ENCODE measurements at regions not wholly inside any gene's neighbourhood (a gene's known extent, or its start where the extent isn't known, plus 50 kb on each side); places are given as distances from the start of the nearest gene placed in this dataset.
"Not testable (repeated sequence)": the region's sequence is repeated elsewhere in the genome, so short reads cannot be mapped to it uniquely, and the experiment has no call there.

DNA sequence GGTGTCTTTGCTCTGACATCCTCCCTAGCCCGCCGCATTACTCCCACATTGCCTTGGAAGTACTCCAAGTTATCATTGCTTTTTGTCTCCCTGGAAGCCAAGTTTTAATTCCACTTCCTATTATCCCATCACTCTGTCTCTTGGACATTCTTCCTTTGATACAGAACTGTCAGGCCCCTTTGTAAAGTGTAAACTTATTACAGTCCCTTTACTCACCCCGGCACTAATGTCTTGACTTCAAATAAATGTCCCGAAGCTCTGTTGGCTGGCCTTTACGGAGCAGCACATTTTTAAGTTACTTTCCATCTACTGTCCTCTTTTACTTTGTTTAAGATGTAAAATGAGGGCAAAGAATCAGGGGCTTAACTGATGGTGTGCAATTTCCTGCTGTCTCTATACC, 223.5 kb upstream of the IGFBP7 start:
- DNase-seq (ENCODE audit: low spot score), result no peak

DNA sequence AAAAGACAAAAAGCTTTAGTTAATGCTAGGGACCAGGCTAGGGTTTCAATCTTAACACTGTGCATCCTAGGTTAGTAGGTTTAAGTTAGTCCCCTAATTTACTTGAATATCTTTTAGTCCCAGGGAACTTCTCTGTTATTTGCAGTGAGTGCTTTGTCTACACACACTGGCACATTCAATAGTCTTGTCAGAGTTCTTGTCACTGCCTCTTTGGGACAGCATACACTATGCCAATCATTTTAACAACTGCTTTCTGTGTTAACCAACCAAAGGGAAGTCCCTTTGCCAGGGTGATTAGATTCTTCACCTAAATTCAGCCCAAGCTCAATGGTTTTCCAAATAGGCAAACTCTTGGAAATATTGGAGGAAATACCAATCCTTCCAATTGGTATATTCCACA, 221.8 kb upstream of the IGFBP7 start:
- no peak for DNase-seq (ENCODE audit: low spot score)

DNA sequence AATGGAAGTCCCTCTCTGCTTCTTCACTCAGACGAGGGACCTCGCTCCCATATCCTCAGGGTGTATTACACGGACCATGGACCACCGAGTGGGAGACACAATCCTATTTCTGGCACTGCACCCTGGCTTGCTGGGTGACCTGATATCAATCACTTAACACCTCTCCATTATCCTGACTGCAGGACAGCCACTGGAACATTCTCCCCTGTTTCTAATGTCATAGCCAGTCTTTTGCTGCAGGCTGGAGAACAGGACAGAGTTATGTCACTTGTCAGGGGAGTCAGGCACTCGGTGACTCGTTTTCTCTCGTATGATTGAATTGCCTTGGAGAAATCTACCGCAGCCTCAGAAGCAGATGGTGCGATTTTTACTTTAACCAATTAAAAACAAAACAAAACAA, 219.1 kb upstream of the IGFBP7 start:
- no peak for DNase-seq (ENCODE audit: low spot score)

DNA sequence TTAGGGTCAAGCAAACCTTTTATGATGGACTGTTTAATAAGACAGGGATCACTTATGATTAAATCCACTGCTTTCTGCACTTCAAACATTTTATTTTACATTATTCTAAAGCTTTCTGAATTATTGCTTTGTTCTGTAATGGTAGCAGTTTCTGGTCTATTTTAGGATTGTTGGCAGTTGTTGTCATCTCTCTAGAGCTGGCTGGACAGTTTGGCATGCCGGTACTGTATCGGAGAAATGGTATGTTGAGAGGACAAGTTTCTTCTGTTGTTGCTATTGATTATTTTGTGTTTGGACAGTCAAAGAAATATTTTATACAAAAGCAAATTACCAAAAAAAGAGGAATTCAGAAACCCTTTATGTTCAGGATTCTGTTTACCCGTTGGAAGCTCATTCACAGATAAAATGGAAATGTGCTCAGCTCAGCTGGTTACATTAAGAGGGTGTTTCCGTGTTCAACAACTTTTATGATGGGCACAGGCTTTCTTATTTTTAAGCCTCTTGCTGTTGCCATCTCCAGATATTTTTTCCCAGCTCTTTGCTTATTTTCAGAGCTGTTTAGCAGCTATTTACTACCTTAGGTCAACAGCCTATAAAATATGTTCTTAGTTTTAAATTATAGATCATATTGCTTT, 214.6 kb upstream of the IGFBP7 start:
- no peak for DNase-seq (ENCODE audit: low spot score)

DNA sequence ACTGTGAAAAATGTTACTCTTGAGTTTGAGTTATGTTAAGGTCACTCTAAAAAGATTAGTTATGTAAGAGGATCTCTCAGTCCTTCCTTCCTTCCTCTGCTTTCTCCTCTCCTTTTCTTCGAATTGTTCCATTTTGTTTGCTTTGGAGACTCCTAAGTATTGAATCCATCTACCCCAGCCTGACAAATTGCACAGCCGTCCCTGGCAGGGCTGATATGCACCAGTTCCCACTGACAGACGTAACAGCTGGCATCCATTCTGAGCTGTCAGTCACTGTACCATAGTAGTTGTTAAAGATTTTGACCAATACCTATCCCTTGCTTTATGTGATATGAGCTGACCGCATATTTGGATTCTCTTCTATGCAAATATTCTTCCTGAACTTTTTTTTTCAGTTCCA, 210.7 kb upstream of the IGFBP7 start:
- no peak for DNase-seq (ENCODE audit: low spot score)

DNA sequence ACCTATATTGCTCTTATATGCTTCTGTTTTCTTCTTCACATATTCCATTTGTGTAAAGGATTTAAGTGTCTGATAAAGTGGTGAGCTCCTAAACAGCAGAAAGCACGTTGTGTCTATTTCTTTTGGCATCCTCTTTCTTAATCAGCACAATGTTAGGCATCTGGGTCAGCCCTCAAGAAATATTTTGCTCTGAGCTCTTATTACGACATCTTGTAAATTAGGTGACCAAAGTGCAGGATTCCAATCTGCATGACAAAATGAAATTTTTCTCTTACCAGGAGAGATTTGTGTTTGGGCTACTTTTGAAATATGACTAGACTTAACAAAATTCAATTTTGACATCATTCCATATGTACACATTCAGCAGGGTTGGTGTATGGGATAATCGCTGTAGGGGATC, 210.0 kb upstream of the IGFBP7 start:
- DNase-seq (ENCODE audit: low spot score), result no peak

DNA sequence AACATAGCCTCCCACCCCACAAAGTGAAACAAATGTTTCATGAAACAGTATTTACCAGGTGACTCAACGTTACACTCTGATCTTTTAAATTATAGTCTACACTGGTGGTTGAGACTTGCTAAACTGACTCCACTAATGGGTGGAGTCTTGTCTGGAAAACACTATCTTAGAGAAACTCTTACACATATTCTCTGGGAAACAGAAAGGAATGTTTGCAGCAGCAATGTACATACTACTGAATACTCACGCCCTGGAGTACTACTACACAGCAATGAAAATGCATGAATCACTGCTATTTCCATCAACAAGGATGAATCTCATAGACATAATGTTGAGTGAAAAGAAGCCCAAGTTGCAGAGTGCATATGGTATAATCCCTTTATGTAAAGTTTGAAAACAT, 208.5 kb upstream of the IGFBP7 start:
- DNase-seq (ENCODE audit: low spot score), result no peak

DNA sequence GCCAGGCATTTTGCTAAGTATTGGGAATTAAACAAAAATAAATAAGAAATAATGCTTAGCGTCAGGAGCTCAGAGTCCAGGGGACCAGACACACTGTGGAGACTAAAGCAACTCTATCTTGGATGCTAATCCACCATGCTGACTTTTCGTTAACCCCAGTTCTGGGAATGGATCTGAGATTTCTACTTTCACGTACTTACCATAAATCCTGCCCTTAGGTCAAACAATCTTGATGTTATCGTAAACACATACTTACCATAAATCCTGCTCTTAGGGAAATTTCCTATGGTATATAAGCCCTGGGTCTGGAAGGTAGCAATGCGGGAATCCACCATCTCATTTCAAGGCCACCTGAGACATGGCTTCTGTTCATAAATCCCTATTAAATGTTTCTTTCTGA, 204.5 kb upstream of the IGFBP7 start:
- DNase-seq (ENCODE audit: low spot score), result no peak

DNA sequence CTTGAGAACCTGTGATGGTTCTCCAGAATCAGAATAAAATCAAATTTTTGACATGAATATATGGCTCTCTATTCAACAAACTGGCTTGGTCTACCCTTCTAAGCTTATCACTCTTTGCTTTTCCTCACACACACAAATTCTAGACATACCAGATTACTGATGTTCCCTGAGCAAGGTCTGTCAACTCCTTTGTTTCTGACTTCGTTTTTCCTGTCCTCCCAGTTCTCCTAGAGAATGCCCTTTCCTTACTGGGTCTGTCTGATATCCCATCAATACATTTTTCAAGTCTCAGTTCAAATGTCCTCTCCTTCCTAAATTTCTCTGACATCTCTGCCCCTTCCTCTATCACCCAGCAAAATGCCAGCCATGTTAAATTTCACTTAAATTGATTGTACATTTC, 202.1 kb upstream of the IGFBP7 start:
- no peak for DNase-seq (ENCODE audit: low spot score)

DNA sequence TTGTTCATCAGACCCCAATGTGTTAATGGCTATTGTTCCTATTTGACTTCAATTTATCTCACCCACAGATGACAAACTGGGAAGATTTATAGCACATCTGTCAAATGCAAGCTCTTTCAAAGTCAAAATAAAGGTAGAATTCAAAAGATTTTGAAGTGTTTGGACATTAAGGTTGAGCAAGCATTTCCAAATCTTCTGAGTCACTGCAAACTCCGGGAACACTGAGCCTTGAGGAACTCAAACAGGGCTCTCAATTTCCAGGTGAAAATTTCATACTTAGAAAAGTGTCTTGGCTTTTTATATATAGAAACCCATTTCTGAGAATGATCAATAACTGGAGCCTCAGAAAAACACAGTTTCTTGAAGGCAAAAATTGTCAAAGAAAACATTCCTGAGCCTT, 199.5 kb upstream of the IGFBP7 start:
- no peak for DNase-seq (ENCODE audit: low spot score)

DNA sequence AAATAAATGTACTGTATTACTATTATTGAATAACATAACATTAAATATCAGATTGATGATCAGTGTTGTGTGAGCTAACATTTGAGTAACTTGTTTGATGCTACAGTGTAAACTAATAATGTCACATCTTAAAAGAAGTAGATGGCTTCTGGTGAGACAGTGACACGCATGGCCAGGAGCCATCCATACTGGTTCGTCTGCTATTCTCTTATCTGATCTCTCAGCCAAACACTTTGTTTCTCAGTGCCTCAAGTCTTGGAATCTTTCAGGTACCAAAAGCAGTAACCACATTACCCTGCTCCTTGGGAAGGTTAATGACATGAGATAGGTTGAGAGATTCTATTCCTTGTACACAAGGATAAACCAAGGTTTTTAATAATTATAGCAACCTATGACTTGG, 198.1 kb upstream of the IGFBP7 start:
- DNase-seq (ENCODE audit: low spot score), result no peak

DNA sequence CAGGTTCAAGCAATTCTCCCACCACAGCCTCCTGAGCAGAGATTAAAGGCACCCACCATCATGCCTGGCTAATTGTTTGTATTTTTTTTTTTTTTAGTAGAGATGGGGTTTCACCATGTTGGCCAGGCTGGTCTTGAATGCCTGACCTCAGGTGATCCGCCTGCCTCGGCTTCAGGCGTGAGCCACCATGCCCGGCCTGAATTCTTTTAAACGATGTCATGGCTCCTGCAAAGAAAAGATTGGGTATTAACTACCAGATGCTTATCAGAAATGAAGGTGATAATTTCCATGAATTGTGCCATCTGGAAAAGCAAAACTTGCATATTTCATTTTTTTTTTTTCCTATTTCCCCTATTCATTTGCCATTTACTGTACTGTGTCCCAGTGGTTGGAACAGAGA, 195.7 kb upstream of the IGFBP7 start:
- no peak for DNase-seq (ENCODE audit: low spot score)

DNA sequence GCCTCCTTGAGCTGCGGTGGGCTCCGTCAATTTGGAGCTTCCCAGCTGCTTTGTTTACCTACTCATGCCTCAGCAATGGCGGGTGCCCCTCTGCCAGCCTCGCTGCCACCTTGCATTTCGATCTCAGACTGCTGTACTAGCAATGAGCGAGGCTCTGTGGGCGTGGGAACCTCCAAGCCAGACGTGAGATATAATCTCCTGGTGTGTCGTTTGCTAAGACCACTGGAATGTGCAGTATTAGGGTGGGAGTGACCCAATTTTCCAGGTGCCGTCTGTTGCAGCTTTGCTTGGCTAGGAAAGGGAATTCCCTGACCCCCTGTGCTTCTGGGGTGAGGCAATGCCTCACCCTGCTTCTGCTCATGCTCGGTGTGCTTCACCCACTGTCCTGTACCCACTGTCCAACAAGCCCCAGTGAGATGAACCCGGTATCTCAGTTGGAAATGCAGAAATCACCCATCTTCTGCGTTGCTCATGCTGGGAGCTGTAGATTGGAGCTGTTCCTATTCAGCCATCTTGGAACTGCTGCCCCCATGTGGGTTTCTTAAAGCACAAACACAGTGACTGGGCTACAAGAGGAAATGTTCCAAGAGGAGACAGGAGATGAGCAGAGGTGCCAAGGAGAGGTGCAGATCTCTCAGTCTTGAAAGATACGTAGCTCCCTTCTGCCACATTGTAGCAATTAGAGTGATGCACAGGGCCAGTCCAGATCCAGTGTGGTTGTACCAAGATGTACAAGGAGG, 193.0 kb upstream of the IGFBP7 start:
- DNase-seq (ENCODE audit: low spot score), result no peak

DNA sequence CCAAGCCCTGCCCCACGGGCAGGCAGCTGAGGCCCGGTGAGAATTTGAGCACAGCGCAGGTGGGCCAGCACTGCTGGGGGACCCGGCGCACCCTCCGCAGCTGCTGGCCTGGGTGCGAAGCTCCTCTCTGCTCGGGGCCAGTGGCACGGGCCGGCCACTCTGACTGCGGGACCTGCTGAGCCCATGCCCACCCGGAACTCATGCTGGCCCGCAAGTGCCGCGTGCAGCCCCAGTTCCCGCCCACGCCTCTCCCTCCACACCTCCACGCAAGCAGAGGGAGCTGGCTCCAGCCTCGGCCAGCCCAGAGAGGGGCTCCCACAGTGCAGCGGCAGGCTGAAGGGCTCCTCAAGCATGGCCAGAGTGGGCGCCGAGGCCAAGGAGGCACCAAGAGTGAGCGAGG, 190.1 kb upstream of the IGFBP7 start:
- not testable (repeated sequence) for DNase-seq (ENCODE audit: low spot score)

DNA sequence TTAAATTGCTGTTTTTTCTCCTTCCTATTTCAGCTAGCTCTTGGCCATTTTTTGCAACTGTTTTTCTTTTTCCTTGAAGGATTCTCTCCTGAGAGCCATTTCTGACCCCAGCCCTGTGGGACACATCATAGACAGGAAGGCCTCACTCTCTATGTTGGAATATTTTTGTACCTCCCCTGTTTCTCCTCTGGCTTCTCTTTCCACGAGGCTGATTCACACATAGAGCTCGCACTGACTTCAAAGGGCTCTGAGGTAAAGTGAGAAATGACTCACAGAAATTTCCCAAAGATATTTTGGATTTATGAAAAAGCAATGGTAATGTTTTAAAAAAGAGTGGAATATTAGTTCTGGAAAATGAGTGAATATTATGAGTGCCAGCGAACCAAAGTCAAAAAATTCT, 181.7 kb upstream of the IGFBP7 start:
- no peak for DNase-seq (ENCODE audit: low spot score)

DNA sequence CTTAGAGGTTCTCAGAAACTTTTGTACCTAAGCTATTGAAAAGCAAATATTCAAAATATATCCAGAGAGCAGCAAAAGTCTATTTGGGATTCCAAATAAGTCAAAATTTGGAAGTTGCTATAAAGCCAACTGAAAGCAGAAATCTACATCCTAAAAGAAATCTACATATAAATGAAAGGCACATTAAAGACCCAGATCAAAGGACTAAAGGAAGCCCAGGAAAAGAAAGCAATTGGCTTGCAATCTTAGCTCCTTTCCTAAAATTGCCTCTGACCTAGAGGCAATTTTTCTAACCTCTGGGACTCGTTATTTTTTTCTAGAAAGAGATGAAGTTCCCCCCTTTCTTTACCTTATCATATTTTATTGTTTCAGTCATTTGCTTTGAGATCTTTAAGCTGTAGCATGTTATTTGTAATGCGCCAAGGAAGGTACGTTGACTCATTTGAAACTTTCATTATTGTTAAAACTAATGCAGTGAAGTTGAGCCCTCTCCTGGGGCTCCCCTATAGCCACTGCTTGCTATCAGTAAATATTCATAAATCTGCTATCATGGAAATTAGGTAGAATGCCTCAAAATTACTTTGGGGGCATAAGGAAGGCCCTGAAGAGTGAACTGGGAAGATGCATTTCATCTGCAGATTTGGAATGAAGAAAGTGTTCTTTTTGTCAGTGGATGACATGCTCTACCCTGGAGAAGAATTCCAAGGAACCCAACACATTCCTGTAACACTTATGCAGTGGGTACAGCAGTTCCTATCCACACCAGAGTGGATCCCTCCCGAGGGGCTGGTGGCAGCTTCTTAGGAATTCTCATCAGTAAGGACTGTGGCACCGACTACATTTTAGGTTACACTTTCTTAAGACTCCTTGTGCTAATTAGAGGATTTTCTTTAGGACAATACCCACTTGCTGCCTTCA, 177.8 kb upstream of the IGFBP7 start:
- DNase-seq (ENCODE audit: low spot score), result no peak

DNA sequence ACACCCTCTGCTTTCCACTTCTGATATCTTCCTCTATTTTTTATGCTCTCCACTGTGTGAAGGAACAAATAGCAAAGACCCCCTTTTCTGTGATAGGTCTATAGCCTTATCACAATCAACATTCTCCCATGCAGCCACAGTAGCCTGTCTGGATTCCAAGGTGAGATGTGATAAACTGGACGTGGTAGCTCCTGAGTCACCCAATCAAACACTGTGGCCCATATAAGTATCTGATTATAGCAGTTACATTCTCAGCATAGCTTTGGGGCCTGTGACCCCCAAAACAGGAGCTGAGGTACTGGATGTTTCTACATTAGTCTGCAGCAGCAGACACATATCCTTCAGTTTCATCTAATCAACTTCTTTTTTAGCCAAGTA, 172.7 kb upstream of the IGFBP7 start:
- no peak for DNase-seq (ENCODE audit: low spot score)

DNA sequence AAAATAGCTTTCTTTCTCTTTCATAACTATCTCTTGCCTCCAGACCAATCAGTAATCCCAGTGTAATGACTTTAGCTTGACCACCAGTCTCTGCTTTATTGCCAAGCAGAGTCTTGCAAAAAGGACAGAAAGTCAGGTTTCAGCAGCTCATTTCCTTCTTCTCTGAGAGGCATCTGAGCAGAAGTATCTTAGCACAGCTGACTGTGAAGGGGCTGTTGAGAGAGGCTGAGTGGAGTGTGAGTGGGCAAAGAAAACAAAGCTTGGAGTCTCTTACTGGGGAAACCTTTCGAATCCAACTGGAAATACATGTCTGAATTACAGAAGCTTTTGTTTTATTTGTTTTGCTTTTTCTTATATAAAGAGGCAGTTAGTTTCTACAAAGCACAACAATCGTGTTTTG, 170.3 kb upstream of the IGFBP7 start:
- no peak for DNase-seq (ENCODE audit: low spot score)

DNA sequence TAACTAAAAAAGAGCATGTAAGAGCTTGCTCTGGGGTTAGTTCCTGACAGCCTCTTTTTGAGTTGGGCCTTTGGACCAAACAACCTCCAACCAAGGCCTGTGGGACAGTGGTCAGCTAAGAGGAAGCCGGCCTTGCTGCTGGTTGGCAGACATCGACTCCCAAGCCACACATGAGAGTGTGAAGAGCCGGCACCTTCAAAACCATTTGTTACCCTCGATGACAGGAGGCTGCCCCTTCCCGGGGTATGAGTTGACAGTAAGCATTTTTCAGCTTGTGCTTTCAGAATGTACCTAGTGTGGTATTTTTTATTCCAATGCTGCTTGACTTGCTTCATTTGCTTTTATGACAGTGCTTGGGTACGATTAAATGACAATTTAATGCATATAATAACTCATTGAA, 168.6 kb upstream of the IGFBP7 start:
- DNase-seq (ENCODE audit: low spot score), result no peak

DNA sequence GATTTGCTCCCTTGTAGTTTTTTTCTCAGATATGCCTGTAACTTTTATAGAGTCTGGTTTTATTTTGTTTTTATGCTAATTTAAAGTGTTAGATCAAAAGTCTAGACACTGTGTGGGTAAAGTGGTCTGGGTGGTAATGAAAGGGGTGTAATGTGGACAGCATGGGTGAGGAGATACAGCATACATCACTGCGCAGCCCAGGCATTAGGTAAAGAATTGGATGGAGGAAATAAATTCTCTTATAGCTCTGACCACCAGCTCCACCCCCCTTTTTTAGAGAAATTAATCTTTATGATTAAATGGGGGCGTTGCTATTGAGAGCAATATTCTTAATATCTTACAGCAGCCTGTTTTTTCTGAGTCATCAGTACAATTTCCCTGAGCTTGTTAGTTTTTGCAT, 163.9 kb upstream of the IGFBP7 start:
- no peak for DNase-seq (ENCODE audit: low spot score)

DNA sequence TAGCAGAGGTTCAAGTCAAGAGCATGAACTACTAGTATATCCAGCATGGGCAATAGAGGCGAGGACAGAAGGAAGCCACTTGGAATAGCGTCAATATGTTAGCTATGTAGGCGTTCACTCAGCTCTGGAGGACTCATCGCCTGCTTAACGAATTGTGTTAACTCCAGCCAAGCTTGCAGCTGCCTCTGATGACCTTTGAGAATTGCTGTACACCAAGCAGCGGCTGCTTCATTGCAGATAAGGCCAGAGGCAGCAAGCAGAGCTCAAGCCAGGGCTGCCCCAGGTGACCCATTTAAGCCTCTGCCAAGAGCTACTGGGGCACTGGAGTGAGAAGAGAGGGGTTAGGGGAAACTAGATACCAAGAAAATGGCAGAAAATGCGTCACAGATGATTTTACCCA, 160.2 kb upstream of the IGFBP7 start:
- no peak for DNase-seq (ENCODE audit: low spot score)

DNA sequence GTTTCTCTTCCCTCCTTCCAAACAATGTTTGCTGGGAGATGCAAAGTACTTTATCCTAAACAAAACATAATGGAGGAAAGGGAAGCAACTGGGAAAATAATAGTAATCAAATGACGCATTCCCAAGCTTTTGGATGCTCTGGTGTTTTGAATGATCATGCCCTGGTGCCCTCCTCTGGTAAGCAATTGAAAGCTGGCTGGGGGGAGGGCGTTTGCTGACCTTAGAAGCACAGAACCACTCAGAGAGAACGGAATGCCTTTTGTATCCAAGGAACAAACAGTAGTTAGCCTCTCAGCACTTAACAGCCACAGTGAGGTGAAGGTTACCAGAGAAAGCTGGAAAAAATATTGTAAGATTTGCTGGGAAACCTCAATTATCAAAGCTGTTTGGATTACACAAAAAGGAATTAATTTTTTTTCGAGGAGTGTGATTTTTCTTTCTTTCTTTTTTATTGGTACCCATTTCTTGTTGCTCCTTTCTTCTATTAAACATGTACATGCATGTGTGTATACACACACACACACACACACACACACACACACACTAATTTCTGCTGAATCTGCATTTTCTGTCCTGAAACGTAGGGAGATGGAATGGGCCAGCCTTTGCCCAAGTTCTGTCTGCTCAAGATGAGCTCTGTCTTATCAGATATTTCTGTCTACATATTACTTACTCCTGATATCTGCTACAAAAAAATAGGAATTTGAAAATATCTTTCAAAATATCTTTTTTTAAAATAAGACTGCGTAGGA, 155.8 kb upstream of the IGFBP7 start:
- DNase-seq (ENCODE audit: low spot score), result no peak
